ENCODE measurements at regions not wholly inside any gene's neighbourhood (a gene's known extent, or its start where the extent isn't known, plus 50 kb on each side); places are given as distances from the start of the nearest gene placed in this dataset.
"Not testable (repeated sequence)": the region's sequence is repeated elsewhere in the genome, so short reads cannot be mapped to it uniquely, and the experiment has no call there.

GRCh38 chr9:89952401-89952800 is 347.6 kb downstream of the GADD45G start:
- no peak for DNase-seq

DNA sequence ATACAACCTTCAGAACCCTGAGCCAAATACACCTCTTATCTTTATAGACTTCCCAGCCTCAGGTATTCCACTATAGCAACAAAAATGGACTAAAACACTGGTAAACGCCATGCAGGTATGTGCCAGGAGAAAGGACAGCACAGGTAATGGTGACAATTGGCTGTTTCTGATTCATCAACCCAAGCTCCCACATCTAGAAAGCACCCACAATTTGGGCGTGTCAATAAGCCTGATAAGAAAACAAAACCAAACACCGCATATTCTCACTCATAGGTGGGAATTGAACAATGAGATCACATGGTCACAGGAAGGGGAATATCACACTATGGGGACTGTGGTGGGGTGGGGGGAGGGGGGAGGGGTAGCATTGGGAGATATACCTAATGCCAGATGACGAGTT is 348.5 kb downstream of the GADD45G start:
- DNase-seq, result not testable (repeated sequence)

GRCh38 chr9:89953824-89954615 is 349.2 kb downstream of the GADD45G start:
- no peak for DNase-seq

DNA sequence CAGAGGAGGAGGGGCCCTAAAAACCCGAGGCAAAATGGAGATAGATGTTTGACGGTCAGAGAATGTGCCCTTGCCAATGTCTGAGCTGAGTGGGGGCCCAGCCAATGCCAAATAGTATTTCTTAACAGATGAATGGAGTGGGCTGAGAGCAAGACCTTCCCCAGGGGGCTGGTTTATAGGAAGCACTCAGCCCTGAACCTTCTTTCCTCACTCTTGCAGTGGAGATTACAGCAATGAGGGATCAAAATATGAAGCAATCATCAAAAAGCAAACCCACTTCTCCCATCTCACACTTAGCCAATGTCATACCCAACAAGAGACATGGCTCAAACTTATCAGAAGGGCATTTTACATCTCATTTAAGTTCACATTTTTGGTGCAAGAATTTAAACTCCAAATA is 350.3 kb downstream of the GADD45G start:
- no peak for DNase-seq

DNA sequence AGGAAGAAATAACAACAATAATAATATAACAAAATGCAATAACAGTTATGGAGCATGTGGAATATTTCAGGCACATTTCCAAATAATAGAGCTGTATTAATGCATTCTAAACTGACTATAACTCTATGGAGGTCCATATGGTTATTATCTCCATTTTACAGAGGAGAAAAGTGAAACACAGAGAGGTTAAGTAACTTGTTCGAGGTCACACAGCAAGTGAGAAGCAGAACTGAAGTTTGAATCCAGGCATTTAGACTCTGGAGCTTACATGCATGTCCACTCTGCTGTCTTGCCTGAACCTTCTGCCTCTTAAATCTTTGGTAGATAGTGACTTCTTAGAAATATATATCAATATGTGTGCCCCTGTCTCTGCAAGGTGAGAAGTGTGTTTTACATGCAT is 350.8 kb downstream of the GADD45G start:
- DNase-seq, result no peak

- no peak for DNase-seq
These were observed 351.5 kb downstream of the GADD45G start for GRCh38 chr9:89956331-89956730.

- DNase-seq, result no peak
These were observed 352.1 kb downstream of the GADD45G start for GRCh38 chr9:89956907-89957306.

DNA sequence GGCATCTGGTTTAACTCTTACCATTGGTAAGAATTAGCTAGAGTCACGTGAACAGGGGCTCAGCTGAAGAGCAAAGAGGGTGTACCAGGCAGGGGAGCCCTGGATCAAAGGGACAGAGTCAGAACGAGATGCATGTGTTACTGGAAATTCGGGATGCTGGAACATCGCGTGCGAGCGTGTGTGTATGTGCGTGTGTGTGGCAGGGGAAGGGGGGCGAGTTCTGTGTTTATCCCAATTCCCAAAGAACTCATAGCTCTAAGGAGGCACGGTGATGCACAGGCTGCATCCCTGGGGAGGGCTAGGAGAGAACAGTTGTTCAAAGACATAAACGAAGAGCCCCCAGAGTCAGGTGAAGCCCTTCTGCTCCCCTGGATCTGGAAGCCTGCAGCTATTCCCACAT is 353.3 kb downstream of the GADD45G start:
- no peak for DNase-seq

DNA sequence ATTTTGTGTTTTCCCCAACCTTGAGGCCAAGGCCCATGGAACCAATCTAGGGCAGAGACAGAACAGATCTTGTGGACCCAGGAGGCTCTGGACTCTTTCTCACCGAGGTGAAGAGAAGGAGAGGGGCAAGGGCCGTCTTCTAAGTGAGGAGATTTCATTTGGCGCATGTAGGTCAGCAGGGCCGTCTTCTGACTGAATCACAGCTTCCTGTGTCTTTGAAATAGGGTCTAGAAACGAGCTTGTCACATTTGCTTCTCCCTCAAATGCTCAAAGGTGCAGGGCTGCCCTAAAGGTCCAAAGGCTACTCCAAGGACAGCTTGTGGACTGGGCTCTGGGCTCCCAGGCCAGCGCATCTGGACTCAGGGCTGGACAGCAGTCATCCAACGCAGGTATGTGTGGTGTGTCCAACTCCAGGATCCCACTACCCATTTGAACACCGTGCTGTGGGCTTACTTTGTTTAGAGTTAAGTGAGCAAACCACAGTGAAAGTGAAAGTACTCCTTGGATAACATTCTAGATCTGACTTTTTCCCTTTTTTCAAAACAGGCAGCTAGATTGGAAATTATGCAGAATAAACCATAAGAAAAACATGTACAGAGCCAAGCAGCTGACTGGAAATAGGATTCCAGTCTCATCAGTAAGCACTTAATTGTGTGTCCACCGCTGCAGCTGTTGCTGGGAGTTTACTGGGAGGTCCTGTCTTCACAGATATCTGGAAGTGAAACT is 357.0 kb downstream of the GADD45G start:
- no peak for DNase-seq

DNA sequence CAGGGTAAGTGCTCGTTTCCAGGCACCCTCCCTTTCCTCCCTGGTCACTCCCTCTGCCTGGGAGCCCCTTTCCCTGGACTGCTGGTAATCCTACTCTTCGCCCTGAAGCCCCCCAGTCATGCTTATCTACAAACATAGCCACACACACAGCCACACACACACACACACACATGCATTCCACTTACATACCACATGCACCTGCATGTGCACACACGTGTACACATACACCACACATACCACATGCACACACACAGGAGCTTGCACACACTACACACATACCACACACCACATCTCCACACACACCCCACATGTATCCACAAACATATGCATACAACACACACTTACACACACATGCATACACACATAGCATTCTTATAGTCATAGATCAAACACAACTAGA is 358.5 kb downstream of the GADD45G start:
- DNase-seq, result no peak

DNA sequence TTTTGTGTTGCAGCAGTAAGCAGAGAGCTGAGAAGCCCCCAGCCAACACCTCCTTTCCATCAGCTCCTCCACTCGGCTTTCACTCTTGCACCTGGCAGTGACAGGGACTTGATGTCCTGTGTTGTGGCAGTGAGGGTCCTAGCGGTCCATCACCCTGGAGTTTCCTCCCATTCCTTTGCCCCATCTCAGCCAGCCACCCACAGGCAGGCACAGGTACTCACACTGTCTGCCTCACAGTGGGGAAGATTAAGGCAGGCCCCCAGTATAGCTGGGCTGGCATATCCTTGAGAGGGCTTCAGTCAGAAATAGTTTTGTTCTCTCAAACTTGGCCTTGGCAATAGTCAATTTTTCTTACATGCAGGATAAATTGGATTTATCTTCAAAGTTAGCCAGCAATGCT is 362.7 kb downstream of the GADD45G start:
- no peak for DNase-seq

DNA sequence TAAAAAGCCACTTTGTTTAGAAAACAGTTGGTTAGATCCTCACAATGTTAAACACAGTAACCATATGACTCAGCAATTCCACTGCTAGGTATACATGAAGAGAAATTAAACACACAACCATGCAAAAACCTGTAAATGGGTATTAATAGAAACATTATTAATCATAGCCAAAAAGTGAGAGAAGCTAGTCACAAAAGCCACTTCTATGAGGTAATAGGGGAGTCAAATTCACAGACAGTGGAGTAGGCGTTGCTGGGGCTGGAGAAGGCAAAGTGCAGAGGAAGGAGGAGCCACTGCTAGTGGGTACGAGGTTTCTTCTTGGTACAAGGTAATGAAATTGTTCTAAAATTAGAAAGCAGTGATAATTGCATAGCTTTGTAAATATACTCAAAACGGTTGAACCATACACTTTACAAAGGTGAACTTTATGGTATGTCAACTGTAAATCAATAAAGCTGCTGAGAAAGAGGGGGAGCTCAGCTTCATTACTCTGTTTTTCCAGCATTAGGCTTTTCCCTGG is 364.4 kb downstream of the GADD45G start:
- no peak for DNase-seq

GRCh38 chr9:89969881-89970639 is 365.2 kb downstream of the GADD45G start:
- DNase-seq, result no peak

DNA sequence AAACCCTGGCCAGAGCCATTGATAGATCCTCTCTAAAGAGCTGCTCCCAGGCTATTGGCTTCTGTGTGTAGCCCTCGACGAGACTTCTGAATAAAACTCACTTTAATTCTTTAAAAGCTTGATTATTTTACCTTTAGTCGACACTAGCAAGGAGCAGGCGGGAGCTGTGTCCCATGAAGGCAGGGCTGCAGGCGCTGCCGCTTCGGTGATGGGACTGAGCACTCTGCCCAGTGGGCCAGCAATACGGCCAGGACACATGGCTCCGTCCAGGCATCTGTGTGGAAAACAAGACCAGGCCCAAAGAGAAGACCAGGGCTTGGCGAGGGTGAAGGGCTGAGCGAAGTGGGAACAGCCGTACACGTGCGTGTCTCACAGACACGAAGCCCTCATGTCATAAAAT is 365.9 kb downstream of the GADD45G start:
- no peak for DNase-seq

- no peak for DNase-seq
These were observed 367.7 kb downstream of the GADD45G start for GRCh38 chr9:89972535-89972934.

DNA sequence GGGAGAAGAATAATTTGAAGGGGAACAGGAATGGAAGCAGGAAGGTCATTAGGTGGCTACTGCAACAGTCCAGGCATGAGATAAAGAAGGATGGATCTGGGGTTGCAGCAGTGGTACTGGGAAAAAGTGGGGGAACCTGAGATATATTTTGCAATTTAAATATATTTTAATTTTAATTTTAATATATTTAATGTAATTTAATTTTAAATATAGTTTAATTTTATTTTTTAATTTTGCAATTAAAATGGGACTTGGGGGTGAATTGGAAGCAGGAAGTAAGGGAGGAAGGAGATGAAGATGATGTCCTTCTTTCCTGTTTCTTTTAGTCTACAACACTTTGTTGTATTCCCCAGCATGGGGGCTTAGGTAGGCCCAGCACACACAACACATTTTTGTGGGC is 369.8 kb downstream of the GADD45G start:
- no peak for DNase-seq

DNA sequence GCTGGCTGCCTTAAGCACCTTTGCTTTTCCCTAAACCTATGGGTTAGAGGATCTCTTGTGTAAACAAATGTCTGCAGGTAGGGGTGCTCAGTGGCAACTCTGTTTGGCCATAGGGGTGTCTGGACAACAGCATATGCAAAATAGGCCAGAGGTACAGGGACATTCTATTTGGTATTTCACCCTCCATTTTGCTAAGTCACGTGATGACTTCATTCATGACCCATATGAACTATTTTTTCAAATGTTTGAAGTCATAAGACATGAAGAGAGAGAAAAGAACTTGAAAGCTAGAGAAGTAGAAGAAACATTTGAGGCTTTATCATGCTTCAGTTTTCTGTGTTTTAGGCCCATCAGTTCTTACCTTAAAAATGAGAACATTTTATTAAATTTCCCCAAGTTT is 370.2 kb downstream of the GADD45G start:
- DNase-seq, result no peak

- no peak for DNase-seq
These were observed 370.8 kb downstream of the GADD45G start for GRCh38 chr9:89975630-89976029.

- DNase-seq, result no peak
These were observed 373.4 kb downstream of the GADD45G start for GRCh38 chr9:89978185-89978584.

- DNase-seq, result no peak
These were observed 375.8 kb downstream of the GADD45G start for GRCh38 chr9:89980600-89980999.

DNA sequence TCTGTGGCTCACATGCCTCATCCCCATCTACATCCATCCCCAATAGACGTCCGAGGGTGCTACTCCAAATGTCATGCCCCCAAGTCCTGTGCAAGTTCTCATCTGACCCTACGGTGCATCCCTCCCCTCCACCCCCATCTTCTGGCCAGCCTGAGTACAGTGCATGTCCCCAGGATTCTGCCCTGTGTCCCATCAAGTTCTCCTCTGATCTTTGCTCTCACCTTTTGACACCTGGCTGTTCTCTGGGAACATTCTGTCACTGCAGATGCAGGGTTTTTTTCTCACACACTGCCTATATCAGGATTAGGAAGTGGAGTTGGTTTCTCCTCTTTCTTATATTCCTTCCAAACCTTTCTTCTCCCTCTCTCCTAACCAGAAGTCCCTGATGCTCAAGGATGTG is 377.2 kb downstream of the GADD45G start:
- no peak for DNase-seq

- DNase-seq, result no peak
These were observed 378.6 kb downstream of the GADD45G start for GRCh38 chr9:89983411-89983810.

- DNase-seq, result no peak
These were observed 379.4 kb downstream of the GADD45G start for GRCh38 chr9:89984214-89984613.

- no peak for DNase-seq
These were observed 380.3 kb downstream of the GADD45G start for GRCh38 chr9:89985068-89985467.

Measured in activated CD8-positive, alpha-beta memory T cell treated with anti-CD3 and anti-CD28 coated beads for 24 hours (primary cell).